ENCODE measurements at regions not wholly inside any gene's neighbourhood (a gene's known extent, or its start where the extent isn't known, plus 50 kb on each side); places are given as distances from the start of the nearest gene placed in this dataset.

DNA sequence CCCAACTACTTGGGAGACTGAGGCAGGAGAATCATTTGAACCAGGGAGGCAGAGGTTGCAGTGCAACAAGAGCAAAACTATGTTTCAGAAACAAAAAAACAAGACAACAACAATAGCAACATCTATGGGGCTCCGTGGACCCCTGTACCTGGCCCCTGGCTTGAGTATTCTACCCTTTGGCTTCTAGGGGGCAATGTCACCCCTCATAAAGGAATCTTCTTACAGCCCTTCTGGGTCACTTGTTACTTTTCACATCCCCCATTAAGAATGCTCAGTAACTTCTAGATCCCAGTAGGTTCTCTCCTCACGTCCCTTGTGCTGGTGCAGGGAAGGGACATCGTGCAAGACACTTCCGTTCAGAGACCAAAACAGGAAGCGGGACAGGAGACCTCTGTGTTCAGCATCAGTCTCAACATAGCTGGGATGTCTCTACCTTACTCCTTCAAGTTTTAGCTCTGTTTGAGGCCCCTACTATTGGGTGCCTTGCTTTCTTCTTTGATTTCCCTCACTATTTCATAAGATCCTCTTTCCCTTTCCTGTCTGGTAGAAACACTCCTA lies 218.1 kb upstream of the ARGLU1 start:
- Histone ChIP-seq H3K4me1 (ENCODE audit: insufficient read depth, low read length) (peaks cover 3% of the 10 kb centered on the region; the same call in 1 of the 2 replicates), H4K91ac (ENCODE audit: insufficient read length, low read depth, low read length) (no peak overlapping the region), H3K27ac (ENCODE audit: insufficient read length, low read depth, low read length) (no peak overlapping the region), H3T11ph (ENCODE audit: low read length) (no peak overlapping the region), H3K4me2 (ENCODE audit: insufficient read depth, insufficient read length, low read length) (no peak overlapping the region), H2AK5ac (ENCODE audit: insufficient read length, low read length) (no peak overlapping the region), H3K9ac (ENCODE audit: extremely low read depth, insufficient read length, low read length) (no peak overlapping the region), H3K18ac (ENCODE audit: insufficient read length, low read depth, low read length) (no peak overlapping the region), H2BK15ac (ENCODE audit: low read depth, low read length) (no peak overlapping the region), H2BK5ac (ENCODE audit: insufficient read length, low read length) (no peak overlapping the region), H2BK12ac (ENCODE audit: insufficient read length, low read depth, low read length) (no peak overlapping the region), H3K14ac (ENCODE audit: insufficient read depth, low read length) (no peak overlapping the region), H3K23me2 (ENCODE audit: insufficient read length, low read depth, low read length, poor library complexity, severe bottlenecking) (no peaks in the 10 kb centered on the region), H2AFZ (ENCODE audit: low read length) (no peak overlapping the region), H3K56ac (ENCODE audit: insufficient read length, low read depth, low read length) (no peak overlapping the region), H3K4ac (ENCODE audit: low read depth, low read length) (no peak overlapping the region), H3K23ac (ENCODE audit: insufficient read length, low read depth, low read length) (no peak overlapping the region), H3K79me2 (ENCODE audit: insufficient read depth, low read length) (no peaks in the 10 kb centered on the region), H3K9me3 (ENCODE audit: control insufficient read depth, low read depth, low read length) (no peaks in the 10 kb centered on the region), H3K27me3 (ENCODE audit: insufficient read depth, low read length) (no peaks in the 10 kb centered on the region; the same call in 1 of the 2 replicates), H4K8ac (replicated peaks; ENCODE audit: insufficient read length, low read depth, low read length) (no peak overlapping the region), H4K20me1 (ENCODE audit: control insufficient read depth, insufficient read depth, insufficient read length) (no peaks in the 10 kb centered on the region), H2BK20ac (ENCODE audit: low read depth, low read length, poor library complexity, severe bottlenecking) (no peak overlapping the region), H4K5ac (ENCODE audit: insufficient read length, low read depth, low read length) (no peak overlapping the region), H3K79me1 (ENCODE audit: insufficient read depth, low read depth, low read length, poor library complexity, severe bottlenecking) (no peaks in the 10 kb centered on the region), H2BK120ac (ENCODE audit: low read depth, low read length, poor library complexity, severe bottlenecking) (no peak overlapping the region)
- TF ChIP-seq, protein P1, sequence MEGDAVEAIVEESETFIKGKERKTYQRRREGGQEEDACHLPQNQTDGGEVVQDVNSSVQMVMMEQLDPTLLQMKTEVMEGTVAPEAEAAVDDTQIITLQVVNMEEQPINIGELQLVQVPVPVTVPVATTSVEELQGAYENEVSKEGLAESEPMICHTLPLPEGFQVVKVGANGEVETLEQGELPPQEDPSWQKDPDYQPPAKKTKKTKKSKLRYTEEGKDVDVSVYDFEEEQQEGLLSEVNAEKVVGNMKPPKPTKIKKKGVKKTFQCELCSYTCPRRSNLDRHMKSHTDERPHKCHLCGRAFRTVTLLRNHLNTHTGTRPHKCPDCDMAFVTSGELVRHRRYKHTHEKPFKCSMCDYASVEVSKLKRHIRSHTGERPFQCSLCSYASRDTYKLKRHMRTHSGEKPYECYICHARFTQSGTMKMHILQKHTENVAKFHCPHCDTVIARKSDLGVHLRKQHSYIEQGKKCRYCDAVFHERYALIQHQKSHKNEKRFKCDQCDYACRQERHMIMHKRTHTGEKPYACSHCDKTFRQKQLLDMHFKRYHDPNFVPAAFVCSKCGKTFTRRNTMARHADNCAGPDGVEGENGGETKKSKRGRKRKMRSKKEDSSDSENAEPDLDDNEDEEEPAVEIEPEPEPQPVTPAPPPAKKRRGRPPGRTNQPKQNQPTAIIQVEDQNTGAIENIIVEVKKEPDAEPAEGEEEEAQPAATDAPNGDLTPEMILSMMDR (conservative IDR thresholded peaks at IDR 0.05) = no peak
- Mint-ChIP-seq H3K4me1 (peaks cover 0 to 5% of the 10 kb centered on the region in 2 experiments; a peak in 2 of 4 replicates), H3K27ac (no peak overlapping the region), H3K27me3 (ENCODE audit: low read depth) (no peaks in the 10 kb centered on the region), H3K9me3 (peaks cover 2 to 6% of the 10 kb centered on the region in 2 experiments; a peak in 4 of 5 replicates), H3K4me3 (no peak overlapping the region), H3K36me3 (ENCODE audit: insufficient read depth in 1 of 3, low read depth in 3 of 3) (peaks cover 0 to 8% (median 0%) of the 10 kb centered on the region in 3 experiments; a peak in 1 of 7 replicates)
- WGBS (ENCODE audit: extremely low coverage, insufficient read length, low lambda C conversion rate) = no CpG with 5 or more reads among the region's 5 CpGs
- no peak for DNase-seq

Data from H9 (cell line).